NCI-H510A (cell line): ENCODE measurements at regions not wholly inside any gene's neighbourhood (a gene's known extent, or its start where the extent isn't known, plus 50 kb on each side); places are given as distances from the start of the nearest gene placed in this dataset.
"Not testable (repeated sequence)": the region's sequence is repeated elsewhere in the genome, so short reads cannot be mapped to it uniquely, and the experiment has no call there.

ENCODE experiments used
- DNase-seq: peaks from one replicate; lab custom pipeline; 2025; lab: John Stamatoyannopoulos, UW

GRCh38 chr4:151850791-151851213 lies 90.0 kb upstream of the GATB start:
- DNase-seq: no peak

- not testable (repeated sequence) for DNase-seq
Observed at GRCh38 chr4:151845551-151845950, 84.7 kb upstream of the GATB start.

GRCh38 chr4:151842430-151843079 lies 81.7 kb upstream of the GATB start:
- DNase-seq: no peak

GRCh38 chr4:151841107-151841506 lies 80.3 kb upstream of the GATB start:
- no peak for DNase-seq

GRCh38 chr4:151835467-151835866 lies 74.7 kb upstream of the GATB start:
- no peak for DNase-seq

- DNase-seq: no peak
Observed at GRCh38 chr4:151833174-151833573, 72.4 kb upstream of the GATB start.

GRCh38 chr4:151831526-151831925 lies 70.7 kb upstream of the GATB start:
- DNase-seq: no peak

- no peak for DNase-seq
Observed at GRCh38 chr4:151830168-151830567, 69.4 kb upstream of the GATB start.

- DNase-seq: no peak
Observed at GRCh38 chr4:151829309-151829708, 68.5 kb upstream of the GATB start.

- DNase-seq: no peak
Observed at GRCh38 chr4:151824656-151825055, 63.8 kb upstream of the GATB start.

- DNase-seq: no peak
Observed at GRCh38 chr4:151822331-151822730, 61.5 kb upstream of the GATB start.

GRCh38 chr4:151820004-151820403 lies 59.2 kb upstream of the GATB start:
- no peak for DNase-seq

GRCh38 chr4:151811403-151811802 lies 50.6 kb upstream of the GATB start:
- no peak for DNase-seq
